IMR-90 (cell line): ENCODE measurements at regions not wholly inside any gene's neighbourhood (a gene's known extent, or its start where the extent isn't known, plus 50 kb on each side); places are given as distances from the start of the nearest gene placed in this dataset.
A peak's percentile ranks its signal among the peaks of the same experiment; 100 is the strongest.

Source experiments
- ATAC-seq: fragments of 200-7000 bp; cut with Tn5 transposase; 2 replicates; pipeline ENCODE4 v1.9.1; 2020; ENCODE audit warnings: low read depth, mild to moderate bottlenecking, moderate library complexity
- BruUV-seq: library from RNA; stranded (reverse); fragments of 400-500 nt; replicated peaks from 2 replicates; lab custom pipeline; 2021; lab: Mats Ljungman, UMichigan
- CTCF ChIA-PET: fragments of 300-600 bp; formaldehyde crosslinking; extraction: SDS; loops from one replicate; lab custom pipeline; 2021; ENCODE audit warnings: antibody characterized with exemption; lab: Yijun Ruan, JAX
- POLR2A ChIA-PET: fragments of 300-600 bp; sonication (Branson Sonifier 250); formaldehyde crosslinking; loops from one replicate; lab custom pipeline; 2022; ENCODE audit warnings: antibody characterized with exemption; ENCODE audit not compliant: unreplicated experiment; lab: Charles Lee
- DNase-seq: peaks from one replicate; pipeline ENCODE4 v3.0.0; 2013
- H2AFZ ChIP-seq: replicated peaks from 2 replicates; pipeline ENCODE3; 2013; ENCODE audit warnings: low read length, mild to moderate bottlenecking; ENCODE audit not compliant: poor library complexity
- H2AK5ac ChIP-seq: 2 replicates; pipeline ENCODE4 v1.6.1; 2013; ENCODE audit warnings: low read depth, low read length, inconsistent platforms
- H2AK9ac ChIP-seq: replicated peaks from 2 replicates; pipeline ENCODE3; 2013; ENCODE audit warnings: mild to moderate bottlenecking, low read depth, low read length, moderate library complexity; ENCODE audit not compliant: poor library complexity
- H2BK120ac ChIP-seq: 2 replicates; pipeline ENCODE4 v1.6.1; 2013; ENCODE audit warnings: low read depth, low read length, inconsistent platforms
- H2BK15ac ChIP-seq: 3 replicates; pipeline ENCODE4 v1.6.1; 2013; ENCODE audit warnings: low read depth, low read length, inconsistent platforms
- H2BK20ac ChIP-seq: 2 replicates; pipeline ENCODE4 v1.6.1; 2013; ENCODE audit warnings: low read depth, mild to moderate bottlenecking, inconsistent platforms, low read length, moderate library complexity
- H2BK5ac ChIP-seq: 2 replicates; pipeline ENCODE4 v1.6.1; 2013; ENCODE audit warnings: mild to moderate bottlenecking, low read depth, low read length, inconsistent platforms; ENCODE audit not compliant: poor library complexity, severe bottlenecking
- H3K14ac ChIP-seq: replicated peaks from 2 replicates; pipeline ENCODE4 v1.6.1; 2013; ENCODE audit warnings: low read depth, low read length, inconsistent platforms
- H3K18ac ChIP-seq: 2 replicates; pipeline ENCODE4 v1.6.1; 2013; ENCODE audit warnings: low read depth, low read length, control low read depth
- H3K23ac ChIP-seq: 2 replicates; pipeline ENCODE4 v1.6.1; 2013; ENCODE audit warnings: low read depth, low read length, inconsistent platforms
- H3K27ac ChIP-seq: 2 replicates; pipeline ENCODE4 v1.5.1; 2013; ENCODE audit warnings: mild to moderate bottlenecking, control low read depth, low read length; ENCODE audit not compliant: insufficient read depth
- H3K27me3 ChIP-seq: 2 replicates; pipeline ENCODE4 v1.6.1; 2013; ENCODE audit warnings: low read length; ENCODE audit not compliant: control insufficient read depth, insufficient read depth
- H3K36me3 ChIP-seq: 2 replicates; pipeline ENCODE4 v1.6.1; 2013; ENCODE audit warnings: low read length, mixed read lengths; ENCODE audit not compliant: control insufficient read depth, insufficient read depth
- H3K4ac ChIP-seq: 2 replicates; pipeline ENCODE4 v1.6.1; 2013; ENCODE audit warnings: low read depth, low read length, inconsistent platforms
- H3K4me1 ChIP-seq: 2 replicates; pipeline ENCODE4 v1.6.1; 2013; ENCODE audit warnings: low read length, mixed read lengths; ENCODE audit not compliant: control insufficient read depth, insufficient read depth
- H3K4me2 ChIP-seq: 2 replicates; pipeline ENCODE4 v1.6.1; 2013; ENCODE audit warnings: low read depth, mild to moderate bottlenecking, control low read depth, low read length, moderate library complexity
- H3K4me3 ChIP-seq: 2 replicates; pipeline ENCODE4 v1.5.1; 2013; ENCODE audit warnings: low read depth, mild to moderate bottlenecking, control low read depth, low read length, moderate library complexity; ENCODE audit not compliant: insufficient read depth
- H3K56ac ChIP-seq: 2 replicates; pipeline ENCODE4 v1.6.1; 2013; ENCODE audit warnings: low read length, inconsistent platforms; ENCODE audit not compliant: insufficient read depth; ENCODE audit errors: extremely low read depth
- H3K79me1 ChIP-seq, 2 experiments: 2 replicates each; pipeline ENCODE4 v1.6.1; 2013; ENCODE audit warnings: low read length in 2 of 2, inconsistent platforms in 1 of 2, low read depth in 1 of 2
- H3K9ac ChIP-seq: 2 replicates; pipeline ENCODE4 v1.6.1; 2013; ENCODE audit warnings: low read depth, low read length, control low read depth
- H3K9me1 ChIP-seq: 2 replicates; pipeline ENCODE4 v1.6.1; 2013; ENCODE audit warnings: low read length, inconsistent platforms; ENCODE audit not compliant: insufficient read depth
- H3K9me3 ChIP-seq: 2 replicates; pipeline ENCODE4 v1.6.1; 2013; ENCODE audit warnings: low read length; ENCODE audit not compliant: control insufficient read depth, insufficient read depth
- H4K20me1 ChIP-seq: 2 replicates; pipeline ENCODE4 v1.6.1; 2013; ENCODE audit warnings: low read length, inconsistent platforms; ENCODE audit not compliant: insufficient read depth
- H4K5ac ChIP-seq: 2 replicates; pipeline ENCODE4 v1.6.1; 2013; ENCODE audit warnings: mild to moderate bottlenecking, low read depth, low read length, control low read depth
- H4K8ac ChIP-seq, 2 experiments: 2 replicates each; pipeline ENCODE4 v1.6.1; 2013; ENCODE audit warnings: low read depth in 2 of 2, low read length in 2 of 2, control low read depth in 1 of 2, inconsistent platforms in 1 of 2
- H4K91ac ChIP-seq: 2 replicates; pipeline ENCODE4 v1.6.1; 2013; ENCODE audit warnings: low read depth, low read length, inconsistent platforms; ENCODE audit not compliant: insufficient read depth
- CEBPB ChIP-seq: IDR thresholded peaks from 2 replicates; pipeline ENCODE4 v1.6.1; 2012; ENCODE audit warnings: low read depth, low read length, improper control_type of control experiment
- USF2 ChIP-seq: fragments of 150-350 bp; IDR thresholded peaks from 2 replicates; pipeline ENCODE4 v1.6.1; 2017; ENCODE audit warnings: mild to moderate bottlenecking, antibody characterized with exemption, low read length, low read depth
- WGBS, 2 experiments: methylation state at CpG; one replicate each; pipeline versions ENCODE4 v1.1.5 to v1.1.7; 2013; ENCODE audit warnings: missing lambda C conversion rate in 2 of 2; ENCODE audit not compliant: insufficient read length in 1 of 2; ENCODE audit errors: extremely low coverage in 2 of 2; 5-methylcytosine and 5-hydroxymethylcytosine counted together
- dilution Hi-C: fragments of 300-500 bp; cut with HindIII; formaldehyde crosslinking; loops from one replicate; pipeline ENCODE4 v1.14.3; 2018; ENCODE audit warnings: low sequenced_read_pairs; ENCODE audit not compliant: unreplicated experiment
- in situ Hi-C: fragments of 300-500 bp; cut with MboI; formaldehyde crosslinking; loops from 3 replicates; pipeline ENCODE4 v1.14.3; 2019; ENCODE audit warnings: low sequenced_read_pairs, inconsistent platforms, mixed read lengths
- intact Hi-C: fragments of 100-400 bp; cut with micrococcal nuclease; formaldehyde crosslinking; loops from 2 replicates; pipeline ENCODE4 v1.10.0; 2022

- ATAC-seq (peak; percentile 37), DNase-seq (peak; percentile 61)
- Histone ChIP-seq H4K8ac (no peak overlapping the region), H3K4me2 (no peak overlapping the region), H3K23ac (peak overlapping the region; percentile 44; the same call in 1 of the 2 replicates), H3K9ac (no peak overlapping the region), H3K18ac (no peak overlapping the region; the same call in 1 of the 2 replicates), H2AK5ac (0 out of 2 replicates have a peak overlapping the region, but pooled peaks have one; percentile 2), H2BK15ac (no peak overlapping the region), H2AK9ac (no peak overlapping the region), H3K27me3 (no peaks in the 10 kb centered on the region), H4K20me1 (no peaks in the 10 kb centered on the region), H2BK5ac (no peak overlapping the region), H2BK20ac (no peak overlapping the region), H3K9me3 (no peaks in the 10 kb centered on the region), H3K56ac (no peak overlapping the region), H4K91ac (no peak overlapping the region), H3K79me1 (no peaks in the 10 kb centered on the region), H3K4ac (peak overlapping the region; percentile 10; the same call in 1 of the 2 replicates), H3K36me3 (no peaks in the 10 kb centered on the region), H4K5ac (no peak overlapping the region), H3K4me3 (no peak overlapping the region), H3K9me1 (peaks cover 4% of the 10 kb centered on the region), H3K27ac (no peak overlapping the region), H2AFZ (no peak overlapping the region), H2BK120ac (no peak overlapping the region), H3K4me1 (peaks cover 4% of the 10 kb centered on the region), H3K14ac (no peak overlapping the region)
- ChIA-PET POLR2A (interaction anchor here (0.5 kb wide), 1 partner anchor 68 kb away, joined by 4 read pairs; no protein-coding TSS in a partner anchor), CTCF (no interaction called here)
- dilution Hi-C loops = no loop called here
- intact Hi-C loops = no loop called here
- TF ChIP-seq USF2 (no peak), CEBPB (no peak)
- 43% methylated on average over 3 of the region's 6 CpGs; no CpG with 5 or more reads in 1 of the 2 experiments for WGBS, 2 experiments
- in situ Hi-C loops = no loop called here
- BruUV-seq = no TSS peak
Measured at GRCh38 chr12:89140602-89141238, 211.6 kb downstream of the DUSP6 start.
